ENCODE measurements at regions not wholly inside any gene's neighbourhood (a gene's known extent, or its start where the extent isn't known, plus 50 kb on each side); places are given as distances from the start of the nearest gene placed in this dataset.

GRCh38 chr3:18250991-18251390 is 174.1 kb downstream of the SATB1 start:
- Histone ChIP-seq H3K9me3 (no peaks in the 10 kb centered on the region), H3K4me1 (no peaks in the 10 kb centered on the region), H3K4me2 (no peak overlapping the region), H3K27ac (no peak overlapping the region), H3K4me3 (no peak overlapping the region)
- CTCF ChIA-PET, result no interaction called here
- TF ChIP-seq HEYL (CRISPR knock-in tag; IDR thresholded peaks at IDR 0.05) (no peak), ZSCAN20 (CRISPR knock-in tag; IDR thresholded peaks at IDR 0.05) (no peak), ATOH8 (CRISPR knock-in tag; IDR thresholded peaks at IDR 0.05; ENCODE audit: low read depth) (no peak), POLR2AphosphoS2 (conservative IDR thresholded peaks at IDR 0.05; ENCODE audit: low read length) (no peak), MAX (IDR thresholded peaks at IDR 0.05) (no peak), HOXA7 (CRISPR knock-in tag; IDR thresholded peaks at IDR 0.05) (no peak), PHF8 (IDR thresholded peaks at IDR 0.05; ENCODE audit: borderline replicate concordance, low read depth) (no peak), ZFP36 (IDR thresholded peaks at IDR 0.05; ENCODE audit: borderline replicate concordance, partially characterized antibody) (no peak), RFX5 (IDR thresholded peaks at IDR 0.05) (no peak), NR3C1 (IDR thresholded peaks at IDR 0.05) (no peak), BCL3 (IDR thresholded peaks at IDR 0.05) (no peak), HOXB13 (CRISPR knock-in tag; IDR thresholded peaks at IDR 0.05; ENCODE audit: low read depth) (no peak), CBX2 (IDR thresholded peaks at IDR 0.05; ENCODE audit: borderline replicate concordance, low read depth) (no peak), BHLHE40 (IDR thresholded peaks at IDR 0.05; ENCODE audit: low read depth, low read length) (no peak), MYC (IDR thresholded peaks at IDR 0.05; ENCODE audit: borderline replicate concordance, low read length) (no peak), MAFK (IDR thresholded peaks at IDR 0.05; ENCODE audit: partially characterized antibody) (no peak), E2F6 (IDR thresholded peaks at IDR 0.05; ENCODE audit: borderline replicate concordance, low read depth) (no peak), MAZ (IDR thresholded peaks at IDR 0.05; ENCODE audit: borderline replicate concordance, low read depth, low read length) (no peak)
- POLR2A ChIA-PET, result no interaction called here
- no peak for ATAC-seq
- WGBS (ENCODE audit: missing lambda C conversion rate), result 5% methylated on average over 2 of the region's 2 CpGs
- no peak for DNase-seq (ENCODE audit: low read depth in 1 of 2, low spot score in 1 of 2)
- FAIRE-seq, result no peak

GRCh38 chr3:18249126-18249525 is 176.0 kb downstream of the SATB1 start:
- FAIRE-seq (no peak), DNase-seq (ENCODE audit: low read depth in 1 of 2, low spot score in 1 of 2) (no peak), ATAC-seq (no peak)
- ChIA-PET POLR2A (no interaction called here), CTCF (interaction anchor here (0.6 kb wide), 1 partner anchor 114 kb away, joined by 3 read pairs; no protein-coding TSS in a partner anchor)
- H3K4me3 ChIP-seq, result no peak overlapping the region
- no peaks in the 10 kb centered on the region for H3K4me1 ChIP-seq
- H3K4me2 ChIP-seq, result no peak overlapping the region
- no peak overlapping the region for H3K27ac ChIP-seq
- WGBS (ENCODE audit: missing lambda C conversion rate), result 40% methylated on average over 3 of the region's 3 CpGs
- TF ChIP-seq ZSCAN20 (CRISPR knock-in tag; IDR thresholded peaks at IDR 0.05) (no peak), HOXA7 (CRISPR knock-in tag; IDR thresholded peaks at IDR 0.05) (no peak), NPAS2 (CRISPR knock-in tag; IDR thresholded peaks at IDR 0.05; ENCODE audit: borderline replicate concordance) (no peak), CBX8 (IDR thresholded peaks at IDR 0.05) (no peak), ZNF302 (CRISPR knock-in tag; IDR thresholded peaks at IDR 0.05) (no peak), FOXS1 (CRISPR knock-in tag; IDR thresholded peaks at IDR 0.05) (no peak), GATA3 (IDR thresholded peaks at IDR 0.05; ENCODE audit: borderline replicate concordance) (no peak), EHMT2 (IDR thresholded peaks at IDR 0.05; ENCODE audit: low read depth) (no peak), CBX2 (IDR thresholded peaks at IDR 0.05; ENCODE audit: borderline replicate concordance, low read depth) (no peak), EP300 (IDR thresholded peaks at IDR 0.05) (no peak), MAX (IDR thresholded peaks at IDR 0.05) (no peak), NR3C1 (IDR thresholded peaks at IDR 0.05) (no peak), SREBF2 (IDR thresholded peaks at IDR 0.05) (no peak), CHD4 (IDR thresholded peaks at IDR 0.05; ENCODE audit: borderline replicate concordance) (no peak), EHF (CRISPR knock-in tag; IDR thresholded peaks at IDR 0.05) (no peak), CTCF (IDR thresholded peaks at IDR 0.05) (no peak), CEBPB (IDR thresholded peaks at IDR 0.05) (no peak), ESRRA (IDR thresholded peaks at IDR 0.05; ENCODE audit: borderline replicate concordance, low read length) (no peak), ATOH8 (CRISPR knock-in tag; IDR thresholded peaks at IDR 0.05; ENCODE audit: low read depth) (no peak)
- no peaks in the 10 kb centered on the region for H3K9me3 ChIP-seq

All from A549 (cell line).